Muscle of leg (tissue), 3 donors: ENCODE measurements at regions not wholly inside any gene's neighbourhood (a gene's known extent, or its start where the extent isn't known, plus 50 kb on each side); places are given as distances from the start of the nearest gene placed in this dataset.

Experiments
- DNase-seq: peaks from one replicate; pipeline ENCODE4 v3.0.0; 2013
- H3K27ac ChIP-seq: one replicate; pipeline ENCODE4 v1.5.1; 2013; ENCODE audit warnings: mild to moderate bottlenecking, low read length, control low read depth
- H3K27me3 ChIP-seq: one replicate; pipeline ENCODE4 v1.6.1; 2013; ENCODE audit warnings: low read length; ENCODE audit not compliant: control insufficient read depth, insufficient read depth
- H3K36me3 ChIP-seq: one replicate; pipeline ENCODE4 v1.6.1; 2013; ENCODE audit warnings: low read length; ENCODE audit not compliant: control insufficient read depth, insufficient read depth
- H3K4me1 ChIP-seq: one replicate; pipeline ENCODE4 v1.6.1; 2013; ENCODE audit warnings: low read length; ENCODE audit not compliant: control insufficient read depth, insufficient read depth
- H3K4me3 ChIP-seq: one replicate; pipeline ENCODE4 v1.5.1; 2013; ENCODE audit warnings: low read length, control low read depth
- H3K9me3 ChIP-seq: replicated peaks from 2 replicates; pipeline ENCODE4 v1.6.1; 2013; ENCODE audit warnings: low read depth, low read length; ENCODE audit not compliant: control insufficient read depth
- WGBS: methylation state at CpG from one replicate; pipeline ENCODE4 v1.1.5; 2013; ENCODE audit warnings: missing lambda C conversion rate; ENCODE audit not compliant: insufficient coverage; 5-methylcytosine and 5-hydroxymethylcytosine counted together

DNA sequence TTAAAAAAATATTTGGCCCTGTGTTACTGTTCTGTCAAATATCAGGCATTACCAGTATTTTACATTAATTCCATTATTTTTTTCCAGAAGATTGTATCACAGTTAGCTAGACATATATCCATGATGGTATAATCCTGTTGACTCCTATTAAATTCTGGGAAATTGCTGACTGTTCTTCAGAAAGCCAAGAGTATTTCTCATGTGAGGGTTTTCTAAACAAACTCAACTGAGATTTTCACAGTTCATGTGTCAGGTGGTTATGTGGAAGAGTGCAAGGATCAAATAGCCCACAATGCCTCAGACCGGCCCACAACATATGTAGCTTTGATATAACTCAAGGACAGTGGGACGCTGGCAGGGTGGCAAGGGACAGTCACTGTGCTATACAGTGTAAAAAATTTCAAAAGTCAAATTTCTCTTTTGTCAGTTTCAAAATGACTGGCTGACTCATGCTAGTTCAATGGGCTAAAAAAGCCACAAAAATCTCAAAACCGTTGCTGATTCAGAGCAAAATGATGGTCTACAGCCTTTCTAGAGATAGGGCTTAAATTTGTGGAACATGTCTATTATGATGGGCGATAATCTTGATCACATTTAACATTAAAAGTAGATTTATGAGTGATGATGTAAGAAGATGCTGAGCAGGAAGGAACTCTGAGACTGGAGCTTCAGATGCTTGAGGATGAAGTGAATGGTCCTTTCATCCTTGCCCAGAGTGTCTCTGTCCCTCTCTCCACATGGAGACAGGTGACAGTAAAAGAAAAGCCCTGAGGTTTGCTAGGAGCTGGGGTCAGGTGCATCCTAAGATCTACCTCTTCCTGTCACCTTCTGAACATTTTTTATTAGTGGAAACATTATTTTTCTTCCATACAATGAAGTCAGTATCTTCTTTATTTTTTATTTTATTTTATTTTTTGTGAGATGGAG is 175.8 kb upstream of the PIEZO2 start:
- Histone ChIP-seq H3K36me3 (no peaks in the 10 kb centered on the region), H3K27me3 (no peaks in the 10 kb centered on the region), H3K4me3 (no peak overlapping the region), H3K27ac (no peak overlapping the region), H3K9me3 (no peaks in the 10 kb centered on the region), H3K4me1 (peaks cover 4% of the 10 kb centered on the region)
- no CpG with 5 or more reads among the region's 4 CpGs for WGBS
- no peak for DNase-seq

GRCh38 chr18:11324510-11324909 is 175.1 kb upstream of the PIEZO2 start:
- Histone ChIP-seq H3K27me3 (no peaks in the 10 kb centered on the region), H3K27ac (no peak overlapping the region), H3K4me3 (no peak overlapping the region), H3K36me3 (no peaks in the 10 kb centered on the region), H3K9me3 (no peaks in the 10 kb centered on the region), H3K4me1 (peaks cover 4% of the 10 kb centered on the region)
- no peak for DNase-seq
- WGBS: 40% methylated on average over 1 of the region's 2 CpGs

DNA sequence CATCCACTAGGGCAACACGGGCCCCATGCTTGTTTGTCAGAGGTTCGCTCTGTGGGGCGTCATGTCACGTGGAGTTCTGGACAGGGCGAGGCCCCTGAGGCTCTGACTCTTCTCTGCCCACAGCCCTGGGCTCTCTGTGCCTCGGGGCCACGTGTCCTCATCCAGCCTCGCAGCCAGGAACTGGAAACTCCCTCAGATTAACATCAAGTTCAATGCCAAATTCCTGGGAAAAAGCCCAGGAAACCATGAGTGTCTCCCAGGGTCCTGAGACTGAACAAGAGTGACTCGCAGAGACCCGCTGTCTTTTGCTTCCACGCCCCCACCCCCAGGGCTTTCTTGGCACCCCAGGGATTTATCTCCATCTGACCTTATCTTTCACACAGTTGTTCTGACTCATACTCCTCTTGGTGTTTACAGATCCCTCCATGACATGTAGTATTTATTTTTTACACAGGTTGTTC is 174.0 kb upstream of the PIEZO2 start:
- Histone ChIP-seq H3K27me3 (no peaks in the 10 kb centered on the region), H3K27ac (no peak overlapping the region), H3K36me3 (no peaks in the 10 kb centered on the region), H3K9me3 (no peaks in the 10 kb centered on the region), H3K4me1 (peaks cover 4% of the 10 kb centered on the region), H3K4me3 (no peak overlapping the region)
- WGBS: 78% methylated on average over 6 of the region's 11 CpGs
- no peak for DNase-seq

DNA sequence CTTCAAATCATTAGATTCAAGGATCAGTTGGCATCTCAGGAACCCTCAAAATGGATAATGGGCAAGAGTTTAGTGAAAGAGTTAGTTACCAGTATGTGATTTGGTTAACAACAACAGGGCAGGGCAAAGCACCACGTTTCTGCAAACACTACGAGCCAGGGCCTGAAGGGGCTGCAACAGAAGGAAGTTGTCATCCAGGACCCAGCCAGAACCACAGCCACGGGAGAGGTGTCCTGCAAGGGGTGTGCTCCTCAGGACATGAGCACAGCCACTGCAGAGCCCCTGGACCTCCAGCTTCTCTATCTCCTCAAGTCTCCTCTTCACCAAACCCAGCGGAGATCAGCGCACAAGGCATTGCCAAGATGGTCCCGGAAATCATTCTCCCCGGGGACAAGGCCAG is 173.3 kb upstream of the PIEZO2 start:
- no peak overlapping the region for H3K27ac ChIP-seq
- H3K4me1 ChIP-seq: peaks cover 2% of the 10 kb centered on the region
- no peak overlapping the region for H3K4me3 ChIP-seq
- no peak for DNase-seq
- no peaks in the 10 kb centered on the region for H3K36me3 ChIP-seq
- no peaks in the 10 kb centered on the region for H3K9me3 ChIP-seq
- H3K27me3 ChIP-seq: no peaks in the 10 kb centered on the region
- 0% methylated on average over 1 of the region's 7 CpGs for WGBS

- Histone ChIP-seq H3K27ac (no peak overlapping the region), H3K4me3 (no peak overlapping the region), H3K36me3 (no peaks in the 10 kb centered on the region), H3K27me3 (no peaks in the 10 kb centered on the region), H3K4me1 (no peaks in the 10 kb centered on the region), H3K9me3 (no peaks in the 10 kb centered on the region)
- WGBS: no CpG with 5 or more reads among the region's 4 CpGs
- no peak for DNase-seq
These were observed 172.6 kb upstream of the PIEZO2 start for GRCh38 chr18:11322006-11322405.

DNA sequence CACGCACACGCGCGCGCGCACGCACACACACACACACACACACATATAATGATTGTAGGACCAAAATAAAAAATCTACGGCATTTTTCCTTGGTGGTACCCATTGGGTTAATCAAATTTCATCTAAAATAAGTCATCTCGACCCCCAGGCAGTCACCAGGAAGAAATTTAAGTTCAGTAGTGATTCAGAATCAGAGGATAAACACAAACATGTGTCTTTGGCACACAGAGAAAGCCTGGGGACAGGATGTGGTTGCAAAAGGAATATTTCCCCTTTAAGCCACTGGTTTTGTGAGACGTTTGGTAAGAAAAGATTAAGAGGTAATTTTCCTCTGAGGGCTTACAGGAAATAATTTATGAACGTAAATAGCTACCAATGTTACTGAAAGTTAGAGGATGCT is 171.6 kb upstream of the PIEZO2 start:
- no peaks in the 10 kb centered on the region for H3K36me3 ChIP-seq
- peak; percentile 43 for DNase-seq
- H3K27ac ChIP-seq: no peak overlapping the region
- H3K4me1 ChIP-seq: no peaks in the 10 kb centered on the region
- no peaks in the 10 kb centered on the region for H3K27me3 ChIP-seq
- H3K9me3 ChIP-seq: no peaks in the 10 kb centered on the region
- WGBS: no CpG with 5 or more reads among the region's 11 CpGs
- no peak overlapping the region for H3K4me3 ChIP-seq

GRCh38 chr18:11316546-11316945 is 167.2 kb upstream of the PIEZO2 start:
- Histone ChIP-seq H3K36me3 (no peaks in the 10 kb centered on the region), H3K27ac (no peak overlapping the region), H3K9me3 (no peaks in the 10 kb centered on the region), H3K4me1 (no peaks in the 10 kb centered on the region), H3K27me3 (no peaks in the 10 kb centered on the region), H3K4me3 (no peak overlapping the region)
- no peak for DNase-seq

GRCh38 chr18:11310476-11311086 is 161.2 kb upstream of the PIEZO2 start:
- H3K27me3 ChIP-seq: no peaks in the 10 kb centered on the region
- peak; percentile 22 for DNase-seq
- WGBS: 100% methylated on average over 1 of the region's 1 CpG
- no peak overlapping the region for H3K4me3 ChIP-seq
- no peaks in the 10 kb centered on the region for H3K4me1 ChIP-seq
- no peaks in the 10 kb centered on the region for H3K9me3 ChIP-seq
- no peak overlapping the region for H3K27ac ChIP-seq
- no peaks in the 10 kb centered on the region for H3K36me3 ChIP-seq

- Histone ChIP-seq H3K4me3 (no peak overlapping the region), H3K36me3 (no peaks in the 10 kb centered on the region), H3K27ac (no peak overlapping the region), H3K9me3 (no peaks in the 10 kb centered on the region), H3K27me3 (no peaks in the 10 kb centered on the region), H3K4me1 (no peaks in the 10 kb centered on the region)
- WGBS: 83% methylated on average over 1 of the region's 3 CpGs
- no peak for DNase-seq
These were observed 159.8 kb upstream of the PIEZO2 start for GRCh38 chr18:11309172-11309571.

DNA sequence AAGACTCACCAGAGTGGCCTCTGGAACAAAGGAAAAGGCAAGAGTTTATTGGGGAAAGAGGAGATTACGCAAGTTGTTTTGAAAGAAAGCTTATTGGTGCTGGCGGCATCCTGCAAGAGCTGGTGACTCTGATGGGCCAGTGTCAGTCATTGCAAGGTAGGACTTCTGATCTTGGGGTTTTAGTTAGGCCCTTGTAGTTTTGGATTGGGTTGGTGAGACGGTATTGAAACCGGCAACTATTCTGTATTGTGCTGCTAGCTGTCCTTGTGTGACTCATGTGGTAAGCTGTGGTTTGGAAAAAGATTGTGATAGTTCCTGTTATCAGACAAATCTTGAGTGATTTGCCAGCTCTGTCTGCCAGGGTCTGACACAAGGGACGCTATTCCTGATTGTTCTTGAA is 159.1 kb upstream of the PIEZO2 start:
- no peaks in the 10 kb centered on the region for H3K27me3 ChIP-seq
- no peak overlapping the region for H3K4me3 ChIP-seq
- DNase-seq: no peak
- H3K9me3 ChIP-seq: no peaks in the 10 kb centered on the region
- H3K27ac ChIP-seq: no peak overlapping the region
- H3K4me1 ChIP-seq: no peaks in the 10 kb centered on the region
- H3K36me3 ChIP-seq: no peaks in the 10 kb centered on the region
- WGBS: 100% methylated on average over 3 of the region's 5 CpGs
